Activated naive CD4-positive, alpha-beta T cell treated with anti-CD3 and anti-CD28 coated beads, Interleukin-2, amount 10 ng/mL, durations not matched to agents 7 days and 5 days (primary cell): ENCODE measurements at regions not wholly inside any gene's neighbourhood (a gene's known extent, or its start where the extent isn't known, plus 50 kb on each side); places are given as distances from the start of the nearest gene placed in this dataset.
"Not testable (repeated sequence)": the region's sequence is repeated elsewhere in the genome, so short reads cannot be mapped to it uniquely, and the experiment has no call there.

ENCODE experiments used
- CTCF ChIA-PET: fragments of 350-600 bp; sonication (Branson Sonifier 250); formaldehyde crosslinking; loops from one replicate; lab custom pipeline; 2021; ENCODE audit warnings: antibody characterized with exemption; lab: Charles Lee
- DNase-seq: peaks from one replicate; pipeline ENCODE4 v3.0.0-alpha.2; 2020
- H3K27ac Mint-ChIP-seq: one replicate; pipeline ENCODE4 v1.8.0; 2021; ENCODE audit warnings: mild to moderate bottlenecking, moderate library complexity, mixed read lengths
- H3K27me3 Mint-ChIP-seq: one replicate; pipeline ENCODE4 v1.8.0; 2021; ENCODE audit warnings: mild to moderate bottlenecking, mixed read lengths
- H3K36me3 Mint-ChIP-seq: one replicate; pipeline ENCODE4 v1.8.0; 2021; ENCODE audit warnings: mixed read lengths
- H3K4me1 Mint-ChIP-seq: one replicate; pipeline ENCODE4 v1.8.0; 2021; ENCODE audit warnings: mixed read lengths
- H3K4me3 Mint-ChIP-seq: one replicate; pipeline ENCODE4 v1.8.0; 2021; ENCODE audit warnings: mild to moderate bottlenecking, moderate library complexity, mixed read lengths
- H3K9me3 Mint-ChIP-seq: one replicate; pipeline ENCODE4 v1.8.0; 2021; ENCODE audit warnings: mixed read lengths

DNA sequence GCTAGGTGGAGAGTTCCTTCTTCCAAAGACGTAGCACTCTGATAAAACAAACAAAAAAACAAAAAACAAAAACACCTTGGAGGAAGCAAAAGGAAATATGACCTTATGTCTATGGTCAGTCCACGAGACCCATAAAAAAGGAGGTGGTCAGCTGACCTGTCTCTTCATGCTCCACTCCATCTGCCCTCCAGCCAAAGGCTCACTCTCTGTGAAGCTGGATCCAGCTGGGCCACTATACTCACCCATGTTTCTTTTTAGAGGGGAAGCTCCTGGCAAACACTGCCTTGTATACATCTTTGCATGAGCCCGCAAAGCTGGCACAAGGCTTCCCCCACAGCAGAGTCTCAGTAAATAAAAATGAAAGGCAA, 126.1 kb upstream of the CACHD1 start:
- CTCF ChIA-PET: no interaction called here
- no peaks in the 10 kb centered on the region for H3K4me1 Mint-ChIP-seq
- no peak overlapping the region for H3K27ac Mint-ChIP-seq
- no peaks in the 10 kb centered on the region for H3K27me3 Mint-ChIP-seq
- H3K9me3 Mint-ChIP-seq: no peaks in the 10 kb centered on the region
- H3K4me3 Mint-ChIP-seq: no peak overlapping the region
- DNase-seq: no peak
- H3K36me3 Mint-ChIP-seq: no peaks in the 10 kb centered on the region

DNA sequence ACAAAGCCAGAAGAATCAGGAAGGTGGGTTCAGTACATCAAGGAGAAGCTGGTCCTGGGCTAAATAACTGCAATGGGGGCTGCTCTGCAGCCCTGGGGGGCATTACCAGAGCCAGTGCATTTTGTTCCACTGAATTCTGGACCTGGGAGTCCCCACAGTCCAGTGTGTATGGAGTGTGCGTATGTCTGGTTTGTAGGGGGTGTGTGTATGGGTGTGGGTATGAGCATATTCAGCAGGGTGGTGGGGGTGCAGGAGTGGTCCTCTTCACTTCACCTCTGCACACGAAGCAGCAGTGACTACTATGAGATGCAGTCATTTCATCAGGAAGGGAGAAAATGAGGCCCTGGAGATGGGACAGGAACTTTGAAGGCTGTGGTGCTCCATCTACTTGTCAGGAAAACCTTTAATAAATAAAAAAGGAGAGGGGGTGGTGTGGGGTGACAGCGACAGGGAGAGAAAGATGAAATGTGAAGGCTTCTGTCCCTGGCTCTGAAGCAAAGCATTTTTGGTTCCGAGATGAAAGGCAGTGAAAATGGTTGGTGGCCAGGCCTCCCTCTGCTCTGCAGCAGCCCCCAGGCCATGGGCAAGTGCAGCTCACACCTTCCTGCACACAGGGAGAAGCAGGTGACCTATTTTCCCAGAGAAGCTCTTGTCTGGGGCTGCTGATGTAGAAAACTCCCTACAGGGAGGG, 121.5 kb upstream of the CACHD1 start:
- Mint-ChIP-seq H3K4me1 (no peaks in the 10 kb centered on the region), H3K4me3 (no peak overlapping the region), H3K36me3 (no peaks in the 10 kb centered on the region), H3K9me3 (no peaks in the 10 kb centered on the region), H3K27me3 (no peaks in the 10 kb centered on the region), H3K27ac (no peak overlapping the region)
- CTCF ChIA-PET: no interaction called here
- DNase-seq: no peak

GRCh38 chr1:64348961-64349648, 120.8 kb upstream of the CACHD1 start:
- Mint-ChIP-seq H3K4me3 (no peak overlapping the region), H3K36me3 (no peaks in the 10 kb centered on the region), H3K4me1 (no peaks in the 10 kb centered on the region), H3K9me3 (no peaks in the 10 kb centered on the region), H3K27ac (no peak overlapping the region), H3K27me3 (no peaks in the 10 kb centered on the region)
- DNase-seq: no peak
- CTCF ChIA-PET: no interaction called here

GRCh38 chr1:64355534-64355933, 114.4 kb upstream of the CACHD1 start:
- H3K36me3 Mint-ChIP-seq, H3K4me1 Mint-ChIP-seq, H3K27me3 Mint-ChIP-seq, H3K4me3 Mint-ChIP-seq, H3K9me3 Mint-ChIP-seq, H3K27ac Mint-ChIP-seq, CTCF ChIA-PET, DNase-seq: not testable (repeated sequence)

DNA sequence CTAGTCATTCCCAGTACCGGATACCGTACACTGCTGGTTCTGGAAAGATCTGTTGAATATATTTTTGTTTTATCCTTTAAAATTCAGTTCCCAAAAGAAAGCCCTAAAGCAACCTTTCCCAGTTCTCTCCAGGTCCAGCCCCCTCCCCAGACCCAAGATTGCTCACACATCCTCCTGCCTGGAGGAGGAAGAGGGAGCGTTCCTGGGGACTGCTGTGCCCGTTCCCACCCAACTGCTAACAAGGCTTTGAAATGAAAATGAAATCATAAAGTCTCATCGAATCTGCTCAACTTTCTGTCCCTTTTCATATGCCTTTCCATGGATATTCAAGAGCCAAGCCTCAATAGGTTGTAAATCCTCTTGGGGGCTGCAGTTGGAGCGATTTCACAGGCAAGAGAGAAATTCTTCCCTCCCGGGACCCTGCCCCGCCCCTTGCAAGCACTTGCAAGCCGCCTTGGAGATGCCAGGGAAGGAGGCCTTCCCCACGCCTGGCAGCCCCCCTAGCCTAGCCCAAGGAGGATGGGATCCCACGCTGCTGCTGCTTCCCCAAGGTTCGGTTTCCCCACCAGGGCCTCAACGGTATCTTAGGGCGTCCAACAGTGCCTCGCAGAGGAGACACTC, 113.2 kb upstream of the CACHD1 start:
- Mint-ChIP-seq H3K4me1 (no peaks in the 10 kb centered on the region), H3K9me3 (no peaks in the 10 kb centered on the region), H3K4me3 (no peak overlapping the region), H3K27me3 (peaks cover 3% of the 10 kb centered on the region), H3K36me3 (no peaks in the 10 kb centered on the region), H3K27ac (no peak overlapping the region)
- CTCF ChIA-PET: no interaction called here
- no peak for DNase-seq

DNA sequence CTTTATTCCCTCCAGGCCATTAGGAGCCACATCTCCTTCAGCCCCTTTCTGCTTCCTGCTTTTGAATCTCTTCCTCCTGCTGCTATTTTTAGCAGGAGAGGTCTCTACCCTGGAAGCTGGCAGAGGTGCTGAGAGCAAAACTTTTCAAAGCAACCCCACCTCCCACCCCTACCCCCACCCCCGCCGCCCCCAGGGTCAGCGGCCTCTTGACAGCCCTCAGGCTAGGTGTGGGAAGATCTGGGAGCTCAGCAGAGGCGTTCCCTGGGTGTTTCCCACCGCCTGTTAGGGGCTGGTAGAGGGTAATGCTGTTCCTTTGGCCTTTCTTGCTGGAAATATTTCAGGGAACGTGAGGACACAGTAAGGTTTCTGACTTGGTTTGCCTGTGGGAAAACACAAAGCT, 112.5 kb upstream of the CACHD1 start:
- no peak overlapping the region for H3K27ac Mint-ChIP-seq
- no peak overlapping the region for H3K4me3 Mint-ChIP-seq
- H3K36me3 Mint-ChIP-seq: no peaks in the 10 kb centered on the region
- no peaks in the 10 kb centered on the region for H3K9me3 Mint-ChIP-seq
- no peaks in the 10 kb centered on the region for H3K4me1 Mint-ChIP-seq
- DNase-seq: no peak
- CTCF ChIA-PET: no interaction called here
- peaks cover 3% of the 10 kb centered on the region for H3K27me3 Mint-ChIP-seq

DNA sequence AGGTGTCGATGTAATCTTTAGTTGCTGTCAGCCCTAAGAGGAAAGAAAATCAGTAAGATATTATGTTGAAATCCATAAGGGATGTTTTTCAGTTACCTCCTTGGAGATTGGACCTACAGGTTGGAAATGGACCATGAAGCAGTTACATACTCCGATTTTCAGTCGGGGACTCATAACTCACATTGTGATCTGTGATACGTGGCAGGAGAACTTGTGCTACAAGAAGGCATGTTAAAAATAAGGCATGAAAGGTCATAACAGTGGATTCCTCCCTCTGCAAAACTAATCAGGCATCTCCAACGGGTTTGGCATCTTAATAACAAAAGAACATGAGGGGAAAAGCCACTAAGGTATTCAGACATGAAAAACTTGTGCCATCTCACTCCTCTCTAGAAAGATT, 111.2 kb upstream of the CACHD1 start:
- CTCF ChIA-PET: no interaction called here
- peaks cover 3% of the 10 kb centered on the region for H3K27me3 Mint-ChIP-seq
- no peaks in the 10 kb centered on the region for H3K4me1 Mint-ChIP-seq
- DNase-seq: no peak
- no peak overlapping the region for H3K4me3 Mint-ChIP-seq
- H3K27ac Mint-ChIP-seq: no peak overlapping the region
- H3K9me3 Mint-ChIP-seq: no peaks in the 10 kb centered on the region
- H3K36me3 Mint-ChIP-seq: no peaks in the 10 kb centered on the region

GRCh38 chr1:64361974-64362373, 108.0 kb upstream of the CACHD1 start:
- Mint-ChIP-seq H3K4me3 (no peak overlapping the region), H3K27ac (no peak overlapping the region), H3K9me3 (no peaks in the 10 kb centered on the region), H3K27me3 (peaks cover 3% of the 10 kb centered on the region), H3K4me1 (no peaks in the 10 kb centered on the region), H3K36me3 (no peaks in the 10 kb centered on the region)
- DNase-seq: no peak
- CTCF ChIA-PET: interaction anchor here (0.6 kb wide), 1 partner anchor 311 kb away, joined by 3 read pairs; no protein-coding TSS in a partner anchor

GRCh38 chr1:64363111-64363510, 106.8 kb upstream of the CACHD1 start:
- H3K27me3 Mint-ChIP-seq: peaks cover 3% of the 10 kb centered on the region
- DNase-seq: no peak
- no peaks in the 10 kb centered on the region for H3K4me1 Mint-ChIP-seq
- H3K36me3 Mint-ChIP-seq: no peaks in the 10 kb centered on the region
- CTCF ChIA-PET: interaction anchor here (0.6 kb wide), 1 partner anchor 1522 kb away, joined by 3 read pairs; no protein-coding TSS in a partner anchor
- H3K4me3 Mint-ChIP-seq: no peak overlapping the region
- H3K9me3 Mint-ChIP-seq: no peaks in the 10 kb centered on the region
- H3K27ac Mint-ChIP-seq: no peak overlapping the region

- no peak for DNase-seq
- Mint-ChIP-seq H3K27ac (no peak overlapping the region), H3K4me3 (no peak overlapping the region), H3K9me3 (no peaks in the 10 kb centered on the region), H3K27me3 (peaks cover 3% of the 10 kb centered on the region), H3K4me1 (no peaks in the 10 kb centered on the region), H3K36me3 (no peaks in the 10 kb centered on the region)
- CTCF ChIA-PET: interaction anchor here (0.6 kb wide), 1 partner anchor 1522 kb away, joined by 3 read pairs; no protein-coding TSS in a partner anchor
Observed at GRCh38 chr1:64363616-64364015, 106.3 kb upstream of the CACHD1 start.

DNA sequence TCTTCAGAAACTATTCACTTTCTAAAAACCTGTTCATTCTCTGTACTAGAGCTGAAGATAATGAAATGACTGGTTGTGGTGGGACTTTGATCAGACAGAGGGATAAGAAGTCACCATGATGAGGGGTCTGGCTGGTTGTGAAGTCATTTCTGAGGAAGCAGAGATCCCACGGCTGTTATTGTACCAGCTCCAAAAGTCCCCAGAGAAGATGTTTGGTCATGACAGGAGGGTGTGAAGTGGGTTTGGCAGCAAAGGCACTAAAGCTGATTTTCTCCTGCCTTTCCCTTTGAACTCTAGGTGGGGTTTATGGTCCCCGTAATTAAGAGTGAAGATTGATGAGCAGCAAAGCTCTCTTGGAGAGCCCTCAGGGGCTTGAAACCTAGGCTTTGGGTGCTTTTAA, 103.1 kb upstream of the CACHD1 start:
- CTCF ChIA-PET: no interaction called here
- H3K27ac Mint-ChIP-seq: no peak overlapping the region
- no peaks in the 10 kb centered on the region for H3K4me1 Mint-ChIP-seq
- H3K9me3 Mint-ChIP-seq: no peaks in the 10 kb centered on the region
- H3K4me3 Mint-ChIP-seq: no peak overlapping the region
- DNase-seq: no peak
- no peaks in the 10 kb centered on the region for H3K27me3 Mint-ChIP-seq
- H3K36me3 Mint-ChIP-seq: no peaks in the 10 kb centered on the region

DNA sequence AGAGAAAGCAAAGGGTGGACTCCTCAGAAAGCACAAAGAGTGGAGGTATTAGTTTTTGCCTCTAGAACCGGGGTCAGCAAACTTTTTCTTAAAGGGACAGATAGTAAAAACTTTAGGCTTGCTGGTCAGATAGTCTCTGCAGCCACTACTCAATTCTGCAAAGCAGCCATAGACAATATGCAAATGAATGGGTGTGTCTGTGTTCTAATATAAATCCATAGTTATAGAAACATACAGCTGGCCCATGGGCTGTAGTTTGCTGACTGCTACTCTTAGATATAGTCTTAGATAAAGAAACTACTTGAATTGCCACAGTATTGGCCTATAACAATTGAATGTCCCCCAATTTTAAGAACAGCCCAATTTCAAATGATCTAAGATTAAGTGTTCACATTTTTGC, 101.6 kb upstream of the CACHD1 start:
- no peak for DNase-seq
- H3K4me1 Mint-ChIP-seq: no peaks in the 10 kb centered on the region
- no peak overlapping the region for H3K27ac Mint-ChIP-seq
- no peaks in the 10 kb centered on the region for H3K27me3 Mint-ChIP-seq
- CTCF ChIA-PET: no interaction called here
- H3K36me3 Mint-ChIP-seq: no peaks in the 10 kb centered on the region
- no peak overlapping the region for H3K4me3 Mint-ChIP-seq
- no peaks in the 10 kb centered on the region for H3K9me3 Mint-ChIP-seq

- no peak for DNase-seq
- H3K4me1 Mint-ChIP-seq: no peaks in the 10 kb centered on the region
- no peak overlapping the region for H3K27ac Mint-ChIP-seq
- no peak overlapping the region for H3K4me3 Mint-ChIP-seq
- no peaks in the 10 kb centered on the region for H3K9me3 Mint-ChIP-seq
- CTCF ChIA-PET: no interaction called here
- H3K27me3 Mint-ChIP-seq: no peaks in the 10 kb centered on the region
- no peaks in the 10 kb centered on the region for H3K36me3 Mint-ChIP-seq
Observed at GRCh38 chr1:64378826-64379225, 91.1 kb upstream of the CACHD1 start.

GRCh38 chr1:64387389-64388285, 82.3 kb upstream of the CACHD1 start:
- Mint-ChIP-seq H3K36me3 (no peaks in the 10 kb centered on the region), H3K4me3 (no peak overlapping the region), H3K4me1 (no peaks in the 10 kb centered on the region), H3K27ac (no peak overlapping the region), H3K27me3 (no peaks in the 10 kb centered on the region), H3K9me3 (no peaks in the 10 kb centered on the region)
- CTCF ChIA-PET: no interaction called here
- DNase-seq: no peak
